ENCODE measurements at regions not wholly inside any gene's neighbourhood (a gene's known extent, or its start where the extent isn't known, plus 50 kb on each side); places are given as distances from the start of the nearest gene placed in this dataset.

DNA sequence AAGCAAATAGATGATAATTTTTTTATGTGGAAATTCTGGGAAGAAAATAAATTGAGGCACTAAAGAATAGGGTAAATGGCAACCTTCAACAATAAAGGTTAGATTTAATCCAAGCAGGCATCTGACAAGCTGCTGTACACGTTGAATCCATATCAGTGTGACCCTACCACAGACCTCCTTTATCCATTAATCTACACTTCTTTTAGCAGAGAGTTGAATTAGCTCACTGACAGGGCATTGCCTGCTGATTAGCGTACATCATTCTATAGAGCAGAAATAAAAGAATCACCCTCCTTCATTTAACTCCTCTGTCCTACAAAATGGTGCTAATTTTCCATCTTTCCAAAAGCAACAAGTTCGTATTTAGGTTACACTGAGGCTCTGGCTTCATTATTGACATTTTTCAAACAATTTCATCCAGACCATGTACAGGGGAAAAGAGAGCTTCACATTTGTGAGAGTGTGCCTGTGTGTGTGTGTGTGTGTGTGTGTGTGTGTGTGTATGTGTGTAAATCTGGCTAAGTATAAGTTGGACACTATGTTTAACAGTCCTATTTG lies 356.0 kb downstream of the TFEC start:
- H3K9me3 ChIP-seq (replicated peaks; ENCODE audit: control insufficient read depth, insufficient read depth, low read length): no peaks in the 10 kb centered on the region
- no peaks in the 10 kb centered on the region for H3K36me3 ChIP-seq (ENCODE audit: control insufficient read depth in 2 of 2, insufficient read depth in 2 of 2, low read length in 1 of 2)
- POLR2A ChIA-PET: no interaction called here
- BruUV-seq (replicated peaks): no TSS peak
- SMC1A ChIA-PET (ENCODE audit: uncharacterized antibody, unreplicated experiment): no interaction called here
- WGBS (ENCODE audit: insufficient coverage, insufficient replicate concordance, low lambda C conversion rate, missing lambda C conversion rate): 10% methylated on average over 3 of the region's 3 CpGs
- ATAC-seq (no peak), DNase-seq (ENCODE audit: low read depth, low spot score) (no peak), FAIRE-seq (no peak)
- no peaks in the 10 kb centered on the region for H3K27me3 ChIP-seq (replicated peaks in 1 of 2; ENCODE audit: control insufficient read depth in 2 of 2, insufficient read depth in 2 of 2, low read length in 1 of 2)
- intact Hi-C loops (cut with micrococcal nuclease; ENCODE audit: unreplicated experiment) (no loop called here), in situ Hi-C loops (cut with MboI) (no loop called here)
- H3K4me2 ChIP-seq (ENCODE audit: control insufficient read depth, insufficient read depth): no peak overlapping the region
- H3K79me2 ChIP-seq (ENCODE audit: control insufficient read depth, insufficient read depth, low read length): no peaks in the 10 kb centered on the region
- CTCF ChIA-PET: no interaction called here
- no peak overlapping the region for H3K27ac ChIP-seq (ENCODE audit: control insufficient read depth, insufficient read depth)
- no peaks in the 10 kb centered on the region for H3K4me1 ChIP-seq (ENCODE audit: control insufficient read depth, insufficient read depth, low read length)
- TF ChIP-seq, protein P1, sequence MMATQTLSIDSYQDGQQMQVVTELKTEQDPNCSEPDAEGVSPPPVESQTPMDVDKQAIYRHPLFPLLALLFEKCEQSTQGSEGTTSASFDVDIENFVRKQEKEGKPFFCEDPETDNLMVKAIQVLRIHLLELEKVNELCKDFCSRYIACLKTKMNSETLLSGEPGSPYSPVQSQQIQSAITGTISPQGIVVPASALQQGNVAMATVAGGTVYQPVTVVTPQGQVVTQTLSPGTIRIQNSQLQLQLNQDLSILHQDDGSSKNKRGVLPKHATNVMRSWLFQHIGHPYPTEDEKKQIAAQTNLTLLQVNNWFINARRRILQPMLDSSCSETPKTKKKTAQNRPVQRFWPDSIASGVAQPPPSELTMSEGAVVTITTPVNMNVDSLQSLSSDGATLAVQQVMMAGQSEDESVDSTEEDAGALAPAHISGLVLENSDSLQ (IDR thresholded peaks at IDR 0.05): no peak
- TF ChIP-seq NR2F1 (conservative IDR thresholded peaks at IDR 0.05) (no peak), RAD21 (IDR thresholded peaks at IDR 0.05; ENCODE audit: insufficient read depth, low read depth, low read length) (no peak), MTA2 (IDR thresholded peaks at IDR 0.05; ENCODE audit: low read depth) (no peak), MXI1 (IDR thresholded peaks at IDR 0.05; ENCODE audit: low read depth, low read length) (no peak), HCFC1 (IDR thresholded peaks at IDR 0.05; ENCODE audit: low read length) (no peak)
- TF ChIP-seq, protein P2, sequence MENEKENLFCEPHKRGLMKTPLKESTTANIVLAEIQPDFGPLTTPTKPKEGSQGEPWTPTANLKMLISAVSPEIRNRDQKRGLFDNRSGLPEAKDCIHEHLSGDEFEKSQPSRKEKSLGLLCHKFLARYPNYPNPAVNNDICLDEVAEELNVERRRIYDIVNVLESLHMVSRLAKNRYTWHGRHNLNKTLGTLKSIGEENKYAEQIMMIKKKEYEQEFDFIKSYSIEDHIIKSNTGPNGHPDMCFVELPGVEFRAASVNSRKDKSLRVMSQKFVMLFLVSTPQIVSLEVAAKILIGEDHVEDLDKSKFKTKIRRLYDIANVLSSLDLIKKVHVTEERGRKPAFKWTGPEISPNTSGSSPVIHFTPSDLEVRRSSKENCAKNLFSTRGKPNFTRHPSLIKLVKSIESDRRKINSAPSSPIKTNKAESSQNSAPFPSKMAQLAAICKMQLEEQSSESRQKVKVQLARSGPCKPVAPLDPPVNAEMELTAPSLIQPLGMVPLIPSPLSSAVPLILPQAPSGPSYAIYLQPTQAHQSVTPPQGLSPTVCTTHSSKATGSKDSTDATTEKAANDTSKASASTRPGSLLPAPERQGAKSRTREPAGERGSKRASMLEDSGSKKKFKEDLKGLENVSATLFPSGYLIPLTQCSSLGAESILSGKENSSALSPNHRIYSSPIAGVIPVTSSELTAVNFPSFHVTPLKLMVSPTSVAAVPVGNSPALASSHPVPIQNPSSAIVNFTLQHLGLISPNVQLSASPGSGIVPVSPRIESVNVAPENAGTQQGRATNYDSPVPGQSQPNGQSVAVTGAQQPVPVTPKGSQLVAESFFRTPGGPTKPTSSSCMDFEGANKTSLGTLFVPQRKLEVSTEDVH (IDR thresholded peaks at IDR 0.05; ENCODE audit: low read depth, partially characterized antibody): no peak
- TF ChIP-seq, protein P3, sequence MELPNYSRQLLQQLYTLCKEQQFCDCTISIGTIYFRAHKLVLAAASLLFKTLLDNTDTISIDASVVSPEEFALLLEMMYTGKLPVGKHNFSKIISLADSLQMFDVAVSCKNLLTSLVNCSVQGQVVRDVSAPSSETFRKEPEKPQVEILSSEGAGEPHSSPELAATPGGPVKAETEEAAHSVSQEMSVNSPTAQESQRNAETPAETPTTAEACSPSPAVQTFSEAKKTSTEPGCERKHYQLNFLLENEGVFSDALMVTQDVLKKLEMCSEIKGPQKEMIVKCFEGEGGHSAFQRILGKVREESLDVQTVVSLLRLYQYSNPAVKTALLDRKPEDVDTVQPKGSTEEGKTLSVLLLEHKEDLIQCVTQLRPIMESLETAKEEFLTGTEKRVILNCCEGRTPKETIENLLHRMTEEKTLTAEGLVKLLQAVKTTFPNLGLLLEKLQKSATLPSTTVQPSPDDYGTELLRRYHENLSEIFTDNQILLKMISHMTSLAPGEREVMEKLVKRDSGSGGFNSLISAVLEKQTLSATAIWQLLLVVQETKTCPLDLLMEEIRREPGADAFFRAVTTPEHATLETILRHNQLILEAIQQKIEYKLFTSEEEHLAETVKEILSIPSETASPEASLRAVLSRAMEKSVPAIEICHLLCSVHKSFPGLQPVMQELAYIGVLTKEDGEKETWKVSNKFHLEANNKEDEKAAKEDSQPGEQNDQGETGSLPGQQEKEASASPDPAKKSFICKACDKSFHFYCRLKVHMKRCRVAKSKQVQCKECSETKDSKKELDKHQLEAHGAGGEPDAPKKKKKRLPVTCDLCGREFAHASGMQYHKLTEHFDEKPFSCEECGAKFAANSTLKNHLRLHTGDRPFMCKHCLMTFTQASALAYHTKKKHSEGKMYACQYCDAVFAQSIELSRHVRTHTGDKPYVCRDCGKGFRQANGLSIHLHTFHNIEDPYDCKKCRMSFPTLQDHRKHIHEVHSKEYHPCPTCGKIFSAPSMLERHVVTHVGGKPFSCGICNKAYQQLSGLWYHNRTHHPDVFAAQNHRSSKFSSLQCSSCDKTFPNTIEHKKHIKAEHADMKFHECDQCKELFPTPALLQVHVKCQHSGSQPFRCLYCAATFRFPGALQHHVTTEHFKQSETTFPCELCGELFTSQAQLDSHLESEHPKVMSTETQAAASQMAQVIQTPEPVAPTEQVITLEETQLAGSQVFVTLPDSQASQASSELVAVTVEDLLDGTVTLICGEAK (IDR thresholded peaks at IDR 0.05; ENCODE audit: borderline replicate concordance): no peak
- no peaks in the 10 kb centered on the region for H4K20me1 ChIP-seq (ENCODE audit: control insufficient read depth, insufficient read depth)
- H2AFZ ChIP-seq (ENCODE audit: control insufficient read depth, low read depth, low read length): no peak overlapping the region
- H3K4me3 ChIP-seq: no peak overlapping the region
- RAD21 ChIA-PET (ENCODE audit: unreplicated experiment): no interaction called here
- no peak overlapping the region for H3K9ac ChIP-seq (ENCODE audit: control insufficient read depth, insufficient read depth, low read length)
